ENCODE measurements at regions not wholly inside any gene's neighbourhood (a gene's known extent, or its start where the extent isn't known, plus 50 kb on each side); places are given as distances from the start of the nearest gene placed in this dataset.

GRCh38 chr11:18878211-18878610 lies 61.0 kb downstream of the MRGPRX1 start:
- H3K27ac ChIP-seq: no peak overlapping the region
- no peak for TF ChIP-seq CTCF (conservative IDR thresholded peaks at IDR 0.05)

- no peak overlapping the region for H3K27ac ChIP-seq
- TF ChIP-seq CTCF (conservative IDR thresholded peaks at IDR 0.05): no peak
These were observed 73.3 kb downstream of the MRGPRX1 start for GRCh38 chr11:18865951-18866350.

- no peak for TF ChIP-seq CTCF (conservative IDR thresholded peaks at IDR 0.05)
- no peak overlapping the region for H3K27ac ChIP-seq
These were observed 73.7 kb upstream of the PTPN5 start for GRCh38 chr11:18865261-18865660.

GRCh38 chr11:18853086-18853720 lies 61.6 kb upstream of the PTPN5 start:
- H3K27ac ChIP-seq: no peak overlapping the region
- peak; percentile 84 for TF ChIP-seq CTCF (conservative IDR thresholded peaks at IDR 0.05)

- H3K27ac ChIP-seq: no peak overlapping the region
- no peak for TF ChIP-seq CTCF (conservative IDR thresholded peaks at IDR 0.05)
These were observed 57.8 kb upstream of the PTPN5 start for GRCh38 chr11:18849406-18849805.

GRCh38 chr11:18844753-18845367 lies 53.3 kb upstream of the PTPN5 start:
- TF ChIP-seq CTCF (conservative IDR thresholded peaks at IDR 0.05): peak; percentile 84
- H3K27ac ChIP-seq: no peak overlapping the region
